PC-3 (cell line): ENCODE measurements at regions not wholly inside any gene's neighbourhood (a gene's known extent, or its start where the extent isn't known, plus 50 kb on each side); places are given as distances from the start of the nearest gene placed in this dataset.

Source experiments
- ATAC-seq: fragments of 200-7000 bp; cut with Tn5 transposase; 2 replicates; pipeline ENCODE4 v1.9.1; 2020; ENCODE audit warnings: mild to moderate bottlenecking, moderate library complexity
- BruUV-seq: library from RNA; stranded (reverse); fragments of 400-500 nt; replicated peaks from 2 replicates; lab custom pipeline; 2021; lab: Mats Ljungman, UMichigan
- CTCF ChIA-PET: fragments of 300-600 bp; sonication (Branson Sonifier 250); formaldehyde crosslinking; loops from one replicate; lab custom pipeline; 2022; ENCODE audit warnings: antibody characterized with exemption; lab: Charles Lee
- POLR2A ChIA-PET: fragments of 300-600 bp; sonication (Branson Sonifier 250); formaldehyde crosslinking; loops from one replicate; lab custom pipeline; 2022; ENCODE audit warnings: antibody characterized with exemption; ENCODE audit not compliant: unreplicated experiment; lab: Charles Lee
- DNase-seq: peaks from one replicate; pipeline ENCODE4 v3.0.0-alpha.2; 2015
- H2AFZ ChIP-seq: fragments of 300-600 bp; sonication (generic); 2 replicates; pipeline ENCODE4 v1.6.0; 2016; ENCODE audit warnings: antibody characterized with exemption, low read length
- H3F3A ChIP-seq: fragments of 300-600 bp; sonication (generic); one replicate; pipeline ENCODE4 v1.6.0; 2017; ENCODE audit warnings: antibody characterized with exemption, low read length, control low read depth, mild to moderate bottlenecking; ENCODE audit not compliant: unreplicated experiment
- H3K27ac ChIP-seq: fragments of 300-600 bp; sonication (generic); 2 replicates; pipeline ENCODE4 v1.5.1; 2016; ENCODE audit warnings: mild to moderate bottlenecking, low read length
- H3K27me3 ChIP-seq: fragments of 300-600 bp; sonication (generic); 2 replicates; pipeline ENCODE4 v1.6.1; 2016; ENCODE audit warnings: low read length, mixed read lengths
- H3K36me3 ChIP-seq: fragments of 300-600 bp; sonication (generic); 2 replicates; pipeline ENCODE4 v1.6.1; 2016; ENCODE audit warnings: low read depth, mixed run types, low read length, mixed read lengths
- H3K4me1 ChIP-seq: fragments of 300-600 bp; sonication (generic); 2 replicates; pipeline ENCODE4 v1.5.1; 2016; ENCODE audit warnings: low read length; ENCODE audit not compliant: insufficient read depth
- H3K4me2 ChIP-seq: fragments of 300-600 bp; sonication (generic); 2 replicates; pipeline ENCODE4 v1.6.0; 2016; ENCODE audit warnings: low read length
- H3K4me3 ChIP-seq: fragments of 300-600 bp; sonication (generic); 2 replicates; pipeline ENCODE4 v1.5.1; 2016; ENCODE audit warnings: mild to moderate bottlenecking, low read length, mixed read lengths
- H3K79me2 ChIP-seq: fragments of 300-600 bp; sonication (generic); 2 replicates; pipeline ENCODE4 v1.6.1; 2017; ENCODE audit warnings: low read length, mixed read lengths
- H3K9ac ChIP-seq: fragments of 300-600 bp; sonication (generic); 2 replicates; pipeline ENCODE4 v1.6.0; 2016; ENCODE audit warnings: mild to moderate bottlenecking, low read length
- H3K9me2 ChIP-seq: fragments of 300-600 bp; sonication (generic); replicated peaks from 2 replicates; pipeline ENCODE4 v1.6.1; 2016; ENCODE audit warnings: mixed run types, low read length, mixed read lengths
- H3K9me3 ChIP-seq: fragments of 300-600 bp; sonication (generic); 2 replicates; pipeline ENCODE4 v1.6.1; 2016; ENCODE audit warnings: low read length, mixed read lengths
- H4K20me1 ChIP-seq: fragments of 300-600 bp; sonication (generic); 2 replicates; pipeline ENCODE4 v1.6.1; 2016; ENCODE audit warnings: low read length, mixed read lengths
- EZH2 ChIP-seq: fragments of 300-600 bp; sonication (generic); IDR thresholded peaks from one replicate; pipeline ENCODE4 v1.6.1; 2017; ENCODE audit warnings: antibody characterized with exemption, mild to moderate bottlenecking, low read length; ENCODE audit not compliant: unreplicated experiment
- EZH2phosphoT487 ChIP-seq: fragments of 300-600 bp; sonication (generic); IDR thresholded peaks from 2 replicates; pipeline ENCODE4 v1.6.1; 2018; ENCODE audit warnings: mild to moderate bottlenecking, antibody characterized with exemption, low read length, borderline replicate concordance
- intact Hi-C: fragments of 100-400 bp; cut with micrococcal nuclease; formaldehyde crosslinking; loops from 2 replicates; pipeline ENCODE4 v1.9.0; 2023
- TF ChIP-seq, protein P1 (sequence below): fragments of 300-600 bp; sonication (generic); conservative IDR thresholded peaks from 2 replicates; pipeline ENCODE4 v1.5.1; 2017; ENCODE audit warnings: antibody characterized with exemption, low read depth, mild to moderate bottlenecking, low read length

DNA sequence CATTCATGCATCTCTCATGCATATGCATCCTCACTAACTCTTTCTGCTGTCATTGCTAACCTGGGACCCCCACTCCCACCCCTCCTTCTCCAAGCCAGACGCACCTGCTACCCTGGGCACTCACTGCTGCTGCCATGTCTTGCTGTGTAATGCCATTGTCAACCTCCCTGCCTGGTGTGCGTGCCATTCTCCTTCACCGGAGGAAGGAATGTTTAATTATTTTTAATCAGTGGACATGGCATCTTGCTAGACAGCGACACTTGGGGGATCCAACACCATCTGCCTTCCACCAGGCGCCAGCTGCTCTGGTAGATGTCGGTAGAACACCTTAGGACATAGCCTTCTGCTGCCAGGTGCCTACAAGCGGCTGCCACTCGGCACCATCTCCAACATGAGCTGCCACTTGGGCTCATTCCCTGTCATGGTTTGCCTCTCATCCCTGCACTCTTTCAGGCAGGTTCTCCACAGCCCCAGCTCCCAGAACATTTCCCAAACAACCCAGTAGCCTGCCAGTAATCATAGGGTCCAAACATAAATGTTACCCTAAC lies 306.9 kb downstream of the TTLL7 start:
- Histone ChIP-seq H2AFZ (no peak overlapping the region), H3K4me3 (no peak overlapping the region), H3K36me3 (no peaks in the 10 kb centered on the region), H3K4me2 (no peak overlapping the region), H3K79me2 (no peaks in the 10 kb centered on the region), H3K4me1 (no peaks in the 10 kb centered on the region), H3K27ac (no peak overlapping the region), H3K9ac (no peak overlapping the region), H3K9me2 (no peaks in the 10 kb centered on the region), H3K27me3 (peaks cover 15% of the 10 kb centered on the region; the same call in 1 of the 2 replicates), H3K9me3 (no peaks in the 10 kb centered on the region), H3F3A (no peaks in the 10 kb centered on the region), H4K20me1 (no peaks in the 10 kb centered on the region)
- DNase-seq, result no peak
- intact Hi-C loops, result no loop called here
- CTCF ChIA-PET, result no interaction called here
- no TSS peak for BruUV-seq
- no peak for ATAC-seq
- POLR2A ChIA-PET, result no interaction called here
- TF ChIP-seq, protein P1, sequence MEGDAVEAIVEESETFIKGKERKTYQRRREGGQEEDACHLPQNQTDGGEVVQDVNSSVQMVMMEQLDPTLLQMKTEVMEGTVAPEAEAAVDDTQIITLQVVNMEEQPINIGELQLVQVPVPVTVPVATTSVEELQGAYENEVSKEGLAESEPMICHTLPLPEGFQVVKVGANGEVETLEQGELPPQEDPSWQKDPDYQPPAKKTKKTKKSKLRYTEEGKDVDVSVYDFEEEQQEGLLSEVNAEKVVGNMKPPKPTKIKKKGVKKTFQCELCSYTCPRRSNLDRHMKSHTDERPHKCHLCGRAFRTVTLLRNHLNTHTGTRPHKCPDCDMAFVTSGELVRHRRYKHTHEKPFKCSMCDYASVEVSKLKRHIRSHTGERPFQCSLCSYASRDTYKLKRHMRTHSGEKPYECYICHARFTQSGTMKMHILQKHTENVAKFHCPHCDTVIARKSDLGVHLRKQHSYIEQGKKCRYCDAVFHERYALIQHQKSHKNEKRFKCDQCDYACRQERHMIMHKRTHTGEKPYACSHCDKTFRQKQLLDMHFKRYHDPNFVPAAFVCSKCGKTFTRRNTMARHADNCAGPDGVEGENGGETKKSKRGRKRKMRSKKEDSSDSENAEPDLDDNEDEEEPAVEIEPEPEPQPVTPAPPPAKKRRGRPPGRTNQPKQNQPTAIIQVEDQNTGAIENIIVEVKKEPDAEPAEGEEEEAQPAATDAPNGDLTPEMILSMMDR, result no peak
- no peak for TF ChIP-seq EZH2phosphoT487
- TF ChIP-seq EZH2, result no peak

DNA sequence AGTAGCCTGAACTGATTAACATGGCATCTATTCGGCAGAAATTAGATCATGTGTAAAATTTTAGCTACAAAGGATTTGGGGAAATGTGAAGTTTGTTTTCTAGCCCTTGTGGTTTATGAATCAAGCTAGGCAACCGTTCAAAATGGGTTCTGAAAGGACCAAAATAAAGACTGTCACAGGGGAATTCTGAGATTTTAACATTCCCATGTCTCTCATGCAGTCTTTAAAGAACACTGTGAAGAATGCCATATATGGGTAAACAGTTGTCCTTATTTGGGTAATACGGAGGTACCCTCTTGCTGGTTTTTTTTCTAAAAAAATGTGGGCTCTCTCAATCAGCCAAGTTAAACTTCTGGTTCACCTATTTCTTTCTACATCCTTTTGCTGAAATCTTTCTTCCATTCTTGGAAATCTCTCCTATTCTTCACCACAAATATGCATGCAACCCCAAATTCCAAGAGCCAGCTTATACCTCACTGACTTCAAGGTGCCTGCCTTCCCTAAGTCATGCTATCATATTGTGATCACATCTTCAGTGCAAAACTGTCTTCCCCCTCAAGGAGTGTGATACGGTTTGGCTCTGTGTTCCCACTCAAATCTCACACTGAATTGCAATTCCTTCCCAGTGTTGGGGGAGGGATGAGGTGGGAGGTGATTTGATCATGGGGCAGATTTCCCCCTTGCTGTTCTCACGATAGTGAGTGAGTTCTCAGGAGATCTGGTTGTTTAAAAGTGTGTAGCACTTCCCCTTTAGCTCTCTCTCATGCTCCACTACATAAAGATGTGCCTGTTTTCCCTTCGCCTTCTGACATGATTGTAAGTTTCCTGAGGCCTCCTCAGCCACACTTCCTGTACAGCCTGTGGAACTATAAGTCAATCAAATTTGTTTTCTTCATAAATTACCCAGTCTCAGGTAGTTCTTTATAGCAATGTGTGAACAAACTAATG lies 308.7 kb downstream of the TTLL7 start:
- intact Hi-C loops, result no loop called here

More for the DNA sequence above, 308.7 kb downstream of the TTLL7 start:
- Histone ChIP-seq H3K27ac (no peak overlapping the region), H3K4me1 (no peaks in the 10 kb centered on the region), H3F3A (no peaks in the 10 kb centered on the region), H3K79me2 (no peaks in the 10 kb centered on the region), H3K4me2 (no peak overlapping the region), H3K4me3 (no peak overlapping the region), H3K36me3 (no peaks in the 10 kb centered on the region), H3K9me2 (no peaks in the 10 kb centered on the region), H4K20me1 (no peaks in the 10 kb centered on the region), H3K9me3 (no peaks in the 10 kb centered on the region), H3K9ac (no peak overlapping the region), H3K27me3 (peaks cover 7% of the 10 kb centered on the region; the same call in 1 of the 2 replicates), H2AFZ (no peak overlapping the region)
- POLR2A ChIA-PET, result no interaction called here
- ATAC-seq, result no peak
- CTCF ChIA-PET, result no interaction called here
- BruUV-seq, result no TSS peak
- TF ChIP-seq EZH2phosphoT487, result no peak
- TF ChIP-seq, protein P1, result no peak
- TF ChIP-seq EZH2, result no peak
- no peak for DNase-seq
